HG03175 (cell line): ENCODE measurements at regions not wholly inside any gene's neighbourhood (a gene's known extent, or its start where the extent isn't known, plus 50 kb on each side); places are given as distances from the start of the nearest gene placed in this dataset.
"Not testable (repeated sequence)": the region's sequence is repeated elsewhere in the genome, so short reads cannot be mapped to it uniquely, and the experiment has no call there.

ENCODE experiments used
- ATAC-seq: cut with Tn5 transposase; IDR thresholded peaks from one replicate; pipeline ENCODE4 v1.9.1; 2021; ENCODE audit warnings: mild to moderate bottlenecking, moderate library complexity; ENCODE audit not compliant: unreplicated experiment

- no peak for ATAC-seq
Observed at GRCh38 chr10:35778306-35778705, 136.2 kb upstream of the FZD8 start.

DNA sequence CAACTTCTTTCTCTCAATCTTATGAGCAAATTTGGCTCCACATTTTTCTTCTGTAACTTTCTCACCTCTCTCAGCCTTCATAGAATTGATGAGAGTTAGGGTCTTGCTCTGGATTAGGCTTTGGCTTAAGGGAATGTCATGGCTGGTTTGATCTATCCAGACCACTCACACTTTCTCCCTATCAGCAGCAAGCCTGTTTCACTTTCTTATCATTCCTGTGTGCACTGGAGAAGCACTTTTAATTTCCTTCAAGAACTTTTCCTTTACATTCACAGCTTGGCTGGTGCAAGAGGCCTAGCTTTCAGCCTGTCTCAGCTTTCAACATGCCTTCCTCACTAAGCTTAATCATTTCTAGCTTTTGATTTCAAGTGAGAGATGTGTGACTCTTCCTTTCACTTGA is 134.5 kb upstream of the FZD8 start:
- not testable (repeated sequence) for ATAC-seq

DNA sequence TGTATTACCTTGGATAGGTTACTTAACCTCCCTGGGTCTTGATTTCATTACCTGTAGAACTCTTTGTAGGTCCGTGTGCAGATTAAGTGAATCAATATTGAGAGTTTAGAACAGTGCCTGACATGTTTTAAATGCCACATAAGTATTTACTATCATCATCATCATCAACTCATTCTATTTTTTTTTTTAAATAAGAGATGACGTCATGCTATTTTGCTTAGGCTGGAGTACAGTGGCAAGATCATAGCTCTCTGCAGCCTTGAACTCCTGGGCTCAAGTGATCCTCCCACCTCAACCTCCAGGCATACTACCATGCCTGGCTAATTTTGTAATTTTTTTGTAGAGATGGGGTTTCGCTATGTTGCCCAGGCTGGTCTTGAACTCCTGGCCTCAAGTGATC is 132.0 kb upstream of the FZD8 start:
- no peak for ATAC-seq

GRCh38 chr10:35770817-35771355 is 128.8 kb upstream of the FZD8 start:
- no peak for ATAC-seq

DNA sequence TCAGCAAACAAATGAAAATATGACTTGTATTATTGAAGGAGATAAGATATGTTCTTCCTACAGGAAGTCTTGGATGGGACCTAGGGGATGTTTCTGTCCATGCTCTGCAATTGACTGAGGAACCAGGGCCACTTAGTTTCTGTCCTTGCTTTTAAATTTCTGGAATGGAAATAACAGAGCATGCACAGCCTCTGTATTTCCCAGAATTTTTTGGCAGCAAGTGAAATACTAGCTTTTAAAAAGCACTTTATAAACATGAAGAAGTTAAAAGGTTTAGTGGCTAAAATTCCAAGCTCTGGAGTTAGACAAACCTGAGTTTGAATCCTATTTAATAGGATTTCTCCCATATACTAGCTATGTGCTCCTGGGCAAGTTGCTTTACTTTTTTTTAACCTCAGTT is 127.7 kb upstream of the FZD8 start:
- no peak for ATAC-seq

GRCh38 chr10:35768731-35769130 is 126.6 kb upstream of the FZD8 start:
- ATAC-seq: no peak

GRCh38 chr10:35768011-35768410 is 125.9 kb upstream of the FZD8 start:
- no peak for ATAC-seq

DNA sequence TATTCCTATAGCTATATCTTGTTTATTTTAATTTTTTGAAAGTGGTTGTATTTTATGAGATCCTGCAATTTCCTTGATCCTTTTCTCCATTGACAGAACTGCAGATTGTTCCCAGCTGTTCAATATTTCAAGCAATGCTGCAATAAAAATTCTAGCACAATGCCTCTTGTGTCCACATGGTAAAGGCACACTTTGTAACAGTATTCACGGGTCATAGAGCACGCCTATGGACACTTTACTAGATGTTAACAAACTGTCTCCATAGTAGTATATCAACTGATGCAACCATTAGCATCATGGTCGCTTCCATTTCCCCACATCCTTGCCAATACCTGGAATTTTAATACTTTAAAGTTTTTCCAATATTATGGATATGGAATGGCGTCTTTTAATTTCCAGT is 123.9 kb upstream of the FZD8 start:
- ATAC-seq: no peak

GRCh38 chr10:35765066-35765527 is 123.0 kb upstream of the FZD8 start:
- no peak for ATAC-seq

GRCh38 chr10:35762311-35763030 is 120.4 kb upstream of the FZD8 start:
- ATAC-seq: no peak

DNA sequence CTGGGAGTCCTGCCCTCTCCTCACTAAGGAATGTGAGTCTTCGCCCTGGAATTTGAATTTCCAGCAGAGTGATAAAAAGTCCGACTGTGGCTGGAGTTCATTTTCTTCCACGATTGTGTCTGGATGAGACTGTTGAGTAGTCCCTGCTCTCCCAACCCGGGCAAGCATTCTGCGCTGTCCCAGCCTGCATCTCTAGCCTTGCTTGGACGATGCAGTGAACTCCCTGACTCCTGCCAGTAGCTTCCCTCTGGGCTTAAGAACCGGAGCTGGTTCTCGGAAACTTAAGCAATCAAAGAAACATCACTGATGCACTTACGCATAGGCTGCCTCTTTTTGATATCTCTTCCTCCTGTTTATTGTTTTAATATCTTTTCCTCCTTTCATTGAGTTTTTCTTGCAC is 116.0 kb upstream of the FZD8 start:
- ATAC-seq: no peak

DNA sequence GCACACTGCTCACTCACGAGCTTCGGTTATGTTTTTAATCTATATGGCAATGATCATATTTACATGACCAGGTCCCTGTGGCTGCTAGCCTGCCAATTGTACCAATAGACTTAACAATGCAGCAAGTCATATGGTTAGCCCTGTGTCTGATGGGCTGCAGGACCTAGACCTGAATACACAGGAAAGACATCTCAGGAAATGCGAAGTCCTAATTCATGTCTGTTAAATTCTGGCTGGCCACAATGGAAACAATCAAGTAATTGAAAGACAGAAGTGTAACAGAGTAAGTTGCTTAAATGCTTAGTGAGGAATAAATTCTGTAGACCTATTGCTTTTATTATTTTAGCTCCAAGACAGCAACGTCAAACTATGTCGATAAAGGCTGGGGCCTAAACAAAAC is 112.4 kb upstream of the FZD8 start:
- ATAC-seq: no peak

DNA sequence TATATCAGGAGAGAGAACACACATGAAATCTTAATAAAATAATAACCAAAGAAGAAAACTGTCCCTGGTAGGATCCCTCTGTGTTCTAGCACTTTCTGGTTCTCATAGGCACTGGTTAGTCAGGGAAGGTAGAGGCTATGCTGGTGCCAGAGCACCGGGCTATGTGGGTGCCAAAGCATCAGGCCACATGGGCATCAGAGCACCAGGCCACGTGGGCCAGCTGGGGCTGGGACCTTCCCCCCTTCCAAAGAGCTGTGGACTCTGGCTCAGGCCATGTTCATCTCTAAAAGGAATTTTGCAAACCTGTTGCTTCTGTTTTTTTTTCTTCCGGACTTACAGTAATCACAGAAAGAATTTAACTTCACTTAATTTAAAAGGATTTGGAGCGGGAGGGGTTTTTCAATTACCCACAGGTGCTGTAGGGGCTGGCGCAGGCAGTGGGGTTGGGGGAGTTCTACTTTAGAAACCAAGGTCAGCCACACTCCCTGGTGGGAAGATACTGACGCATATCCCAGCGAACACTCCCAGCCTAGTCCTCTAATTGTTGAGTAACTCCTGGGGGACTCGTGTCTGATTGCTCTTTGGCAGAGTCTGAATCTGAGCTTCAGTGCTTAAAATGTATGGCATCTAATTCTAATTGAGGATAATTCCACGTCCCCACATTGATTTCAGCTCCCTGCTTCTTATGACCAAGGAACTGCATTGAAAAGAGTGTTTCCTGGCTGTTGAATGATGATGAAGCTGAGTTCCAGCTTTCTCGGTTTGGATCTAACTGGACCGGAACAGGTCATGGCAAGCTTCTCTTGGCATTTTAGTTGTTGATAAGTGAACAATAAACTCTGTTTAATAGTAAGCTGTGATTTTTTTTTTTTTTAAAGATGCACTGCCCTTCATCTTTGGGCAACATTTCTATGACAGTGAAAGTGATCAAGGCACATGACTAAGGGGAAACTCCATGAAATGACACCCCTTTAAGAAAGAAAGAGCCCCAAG is 110.7 kb upstream of the FZD8 start:
- no peak for ATAC-seq

DNA sequence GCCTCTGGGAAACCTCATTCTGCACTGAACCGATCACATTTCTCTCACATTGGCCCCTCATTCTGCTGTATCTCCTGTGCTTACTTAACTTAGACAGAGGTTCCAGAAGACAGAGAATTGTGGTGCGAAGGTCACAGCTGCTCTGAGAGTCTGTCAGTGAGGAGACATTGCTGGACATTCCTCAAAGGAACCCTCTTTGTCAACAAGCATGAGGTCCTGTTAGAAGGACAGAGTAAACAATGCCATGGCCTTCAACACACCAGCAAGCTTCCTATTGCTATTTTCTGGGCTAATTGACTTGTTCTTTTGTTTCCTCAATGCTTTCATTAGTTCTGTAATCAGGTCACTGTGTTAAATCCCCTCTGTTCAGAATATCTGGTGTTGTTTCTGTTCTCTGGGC is 109.3 kb upstream of the FZD8 start:
- ATAC-seq: no peak

DNA sequence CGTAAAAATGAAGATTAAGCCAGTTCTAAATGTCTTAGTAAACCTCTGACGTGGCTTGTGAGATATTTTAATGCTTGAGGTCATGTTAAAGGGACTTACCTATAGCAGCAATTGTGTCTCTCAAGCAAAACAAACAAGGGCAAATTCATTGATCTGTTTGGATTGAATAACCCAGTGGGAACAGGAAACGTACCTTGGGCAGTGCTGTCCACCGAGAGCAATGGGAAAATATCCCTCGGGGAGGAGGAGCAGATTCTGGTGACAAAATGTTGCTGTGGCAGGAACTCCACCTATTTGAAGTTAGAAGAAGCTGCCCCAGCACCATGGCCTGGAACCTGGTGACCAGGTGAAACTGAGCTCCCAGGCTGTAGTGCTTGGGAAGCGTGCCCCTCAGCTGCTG is 107.1 kb upstream of the FZD8 start:
- ATAC-seq: no peak

DNA sequence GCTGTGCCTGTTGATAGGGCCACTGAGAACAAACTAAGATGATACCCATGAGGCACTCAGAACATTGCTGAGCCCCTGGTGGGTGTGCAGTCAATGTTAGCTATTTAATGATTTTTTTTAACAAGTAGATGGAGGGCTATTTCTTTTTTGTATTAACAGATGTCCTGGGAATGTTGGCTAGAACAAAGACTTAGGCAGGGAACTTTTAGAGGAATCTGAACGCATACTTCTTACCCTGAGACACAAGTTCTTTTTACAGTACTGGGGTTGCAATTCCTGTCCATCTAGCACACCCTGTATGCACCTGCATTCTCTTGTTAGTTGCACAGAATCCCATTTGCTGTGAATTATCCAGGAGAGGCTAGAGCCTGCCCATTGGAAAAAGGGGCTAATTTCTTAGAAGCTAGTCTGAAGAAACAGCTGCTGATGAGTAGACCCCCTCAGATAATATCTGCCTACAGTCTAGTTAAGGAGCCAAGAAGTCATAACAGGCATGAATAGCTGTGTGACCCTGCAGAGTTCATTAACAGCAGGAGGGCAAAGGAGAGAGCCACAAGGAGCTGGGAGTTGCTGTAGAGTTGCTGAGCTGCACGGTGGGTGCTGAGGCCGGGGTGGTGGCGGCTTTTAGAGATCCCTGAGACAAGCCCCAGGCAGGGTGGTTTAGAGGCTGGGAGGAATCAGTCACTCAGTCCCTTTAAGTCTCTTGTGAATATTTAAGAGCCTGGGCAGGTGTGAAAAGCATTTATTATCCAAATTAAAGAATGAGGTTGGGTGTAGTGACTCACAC is 103.7 kb upstream of the FZD8 start:
- ATAC-seq: no peak

- ATAC-seq: no peak
Observed at GRCh38 chr10:35743851-35744250, 101.8 kb upstream of the FZD8 start.

- no peak for ATAC-seq
Observed at GRCh38 chr10:35743351-35743750, 101.3 kb upstream of the FZD8 start.

DNA sequence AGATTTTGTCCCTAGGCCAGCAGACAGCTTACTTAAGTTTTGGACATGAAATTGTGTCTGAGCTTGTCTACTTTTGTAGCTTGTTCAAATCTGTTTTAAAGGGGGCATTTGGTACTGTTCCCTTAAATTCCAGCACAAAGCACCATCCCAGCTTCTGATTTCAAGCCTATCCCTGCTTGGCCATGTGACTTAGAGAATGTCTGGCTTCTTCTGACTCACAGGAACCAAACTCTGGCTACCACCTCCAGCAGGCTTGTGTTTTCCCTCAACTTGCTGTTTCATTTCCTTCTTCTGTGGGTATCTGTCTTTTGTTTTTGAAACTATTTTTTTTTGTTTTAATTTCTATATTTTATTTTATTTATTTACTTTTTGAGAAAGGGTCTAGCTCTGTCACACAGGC is 97.9 kb upstream of the FZD8 start:
- ATAC-seq: no peak

DNA sequence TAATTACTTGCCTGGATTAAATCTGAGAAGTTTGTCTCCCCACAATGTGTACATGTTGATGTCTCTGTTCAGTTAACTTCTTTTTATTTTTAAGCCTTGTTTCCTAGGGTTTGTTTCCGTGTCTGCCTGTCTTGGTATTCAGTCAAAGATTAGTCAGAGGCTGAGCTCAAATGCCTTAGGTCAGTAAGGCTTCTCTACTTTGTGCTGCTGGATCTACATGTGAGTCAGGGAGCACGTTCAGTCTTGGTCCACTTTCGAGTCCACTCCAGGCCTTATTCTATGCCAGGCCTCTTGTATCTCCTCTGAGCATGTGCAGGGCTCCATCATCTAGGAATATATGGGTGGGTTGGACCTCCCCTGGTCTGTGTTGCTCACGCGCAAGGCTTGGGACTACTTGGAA is 93.3 kb upstream of the FZD8 start:
- ATAC-seq: no peak

GRCh38 chr10:35731828-35732227 is 89.7 kb upstream of the FZD8 start:
- ATAC-seq: no peak
